SK-MEL-5 (cell line): ENCODE measurements at regions not wholly inside any gene's neighbourhood (a gene's known extent, or its start where the extent isn't known, plus 50 kb on each side); places are given as distances from the start of the nearest gene placed in this dataset.

Experiments
- DNase-seq: peaks from one replicate; pipeline ENCODE4 v3.0.0-alpha.2; 2016; ENCODE audit warnings: low read depth, low spot score
- in situ Hi-C: cut with HindIII; loops from 2 replicates; pipeline ENCODE4 v1.10.0; 2016; ENCODE audit warnings: low sequenced_read_pairs, high pct_unique_total_duplicates, low pct_unique_long_range_greater_than_20kb

DNA sequence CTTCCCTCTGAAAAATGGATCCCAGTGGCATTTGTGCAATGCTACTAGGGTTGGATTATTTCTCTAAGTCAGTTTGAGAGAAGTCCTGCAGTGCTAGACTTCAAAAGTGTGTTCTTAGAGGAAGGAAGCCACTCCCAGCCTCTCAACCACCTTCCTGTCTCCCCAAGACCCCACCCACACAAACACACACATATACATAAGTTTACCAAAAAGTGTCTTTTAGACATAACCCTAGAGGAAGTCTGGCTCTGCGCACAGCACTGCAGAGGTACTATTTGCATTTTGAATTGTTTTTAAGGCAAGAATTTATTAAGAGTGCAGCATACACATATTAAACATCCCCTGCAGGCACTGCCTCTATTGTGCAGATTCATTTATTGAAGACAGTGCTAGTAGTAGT, 127.3 kb downstream of the HHIPL2 start:
- in situ Hi-C loops: no loop called here
- no peak for DNase-seq

DNA sequence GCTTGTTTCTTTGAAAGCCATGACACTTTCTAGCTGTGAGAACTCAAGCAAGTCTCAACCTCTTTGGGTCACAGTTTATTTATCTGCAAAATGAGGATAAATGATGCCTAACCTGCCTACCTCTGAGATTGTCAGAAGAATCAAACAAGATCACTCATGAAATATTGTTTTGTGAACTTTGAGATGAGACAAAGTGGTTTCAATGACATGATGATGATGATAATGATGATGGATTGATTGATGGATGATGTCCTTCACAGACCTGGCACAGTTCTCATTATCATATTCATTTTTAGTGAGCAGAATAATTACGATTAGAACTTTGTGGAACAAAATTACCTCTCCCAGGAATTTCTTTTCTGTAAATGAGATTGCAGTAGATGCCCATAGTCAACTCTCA, 129.2 kb downstream of the HHIPL2 start:
- in situ Hi-C loops: no loop called here
- DNase-seq: no peak

DNA sequence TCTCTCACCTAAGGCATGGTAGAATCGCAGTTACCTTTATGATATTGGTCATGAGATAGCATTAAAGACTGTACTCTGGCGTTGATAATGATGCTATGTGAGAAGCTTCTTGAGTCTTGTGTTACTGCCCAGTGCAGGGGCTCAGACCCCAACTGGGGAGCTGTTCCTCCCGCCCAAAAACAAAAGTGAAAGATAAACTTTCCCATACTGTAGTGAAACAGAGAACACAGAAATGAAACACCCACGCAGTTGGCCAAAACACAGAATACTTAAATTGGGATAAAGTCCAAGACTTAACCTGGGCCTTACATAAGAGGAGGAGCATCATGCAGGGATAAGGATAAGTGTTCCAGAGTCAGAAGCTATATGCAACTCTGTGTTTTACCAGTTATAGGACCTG, 130.6 kb downstream of the HHIPL2 start:
- in situ Hi-C loops: no loop called here
- no peak for DNase-seq

DNA sequence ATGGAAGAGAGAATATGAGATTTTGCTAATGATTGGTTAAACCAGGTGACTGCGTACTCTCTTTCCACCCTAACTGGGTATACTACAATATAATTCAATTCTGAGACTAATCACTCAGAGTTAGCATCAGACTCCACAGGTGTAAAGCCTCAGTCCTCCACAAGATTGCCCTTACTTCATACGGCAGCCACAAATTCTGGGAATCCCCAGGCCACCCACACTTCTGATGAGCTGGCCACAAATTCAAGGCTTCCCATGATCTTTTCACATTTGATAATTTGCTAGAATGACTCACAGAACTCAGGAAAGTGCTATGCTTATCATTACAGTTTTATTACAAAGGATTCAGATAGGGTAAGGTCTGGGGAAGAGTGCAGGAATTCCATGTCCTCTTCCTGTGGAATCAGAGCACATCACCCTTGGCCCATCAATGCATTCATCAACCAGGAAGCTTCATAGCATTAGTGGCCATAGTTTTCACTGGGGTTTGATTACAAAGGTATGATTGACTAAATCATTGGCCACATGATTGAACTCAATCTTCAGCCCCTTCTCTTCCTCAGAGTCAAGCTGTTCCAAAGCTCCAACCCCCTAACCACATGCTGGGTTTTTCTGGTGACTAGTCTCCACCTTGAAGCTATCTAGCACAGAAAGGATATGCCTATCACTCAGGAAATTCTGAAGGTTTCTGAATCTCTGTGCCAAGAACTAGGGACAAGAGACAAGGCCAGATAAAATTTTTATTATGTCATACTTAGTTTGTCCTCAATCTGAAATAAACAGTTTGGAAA, 131.7 kb downstream of the HHIPL2 start:
- no peak for DNase-seq
- in situ Hi-C loops: no loop called here

DNA sequence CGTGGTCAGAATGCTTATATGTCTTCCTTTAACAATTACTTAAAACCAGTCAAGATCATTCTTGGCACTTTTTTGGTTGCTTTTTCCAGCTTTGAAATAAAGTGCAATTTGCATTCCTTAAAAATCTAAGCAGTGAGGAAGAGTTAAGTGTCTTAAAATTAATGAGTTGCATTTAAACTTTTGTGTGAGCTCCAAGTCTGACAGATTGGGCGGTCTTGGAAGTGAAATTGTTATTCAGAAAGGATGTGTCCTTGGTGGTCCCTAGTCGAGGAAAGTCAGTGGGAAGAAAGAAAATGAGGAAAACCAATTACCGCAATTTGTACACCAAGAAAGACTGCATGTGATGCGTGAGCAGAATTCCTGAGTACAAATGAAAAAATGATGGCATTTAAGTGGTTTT, 132.5 kb downstream of the HHIPL2 start:
- no peak for DNase-seq
- in situ Hi-C loops: no loop called here

DNA sequence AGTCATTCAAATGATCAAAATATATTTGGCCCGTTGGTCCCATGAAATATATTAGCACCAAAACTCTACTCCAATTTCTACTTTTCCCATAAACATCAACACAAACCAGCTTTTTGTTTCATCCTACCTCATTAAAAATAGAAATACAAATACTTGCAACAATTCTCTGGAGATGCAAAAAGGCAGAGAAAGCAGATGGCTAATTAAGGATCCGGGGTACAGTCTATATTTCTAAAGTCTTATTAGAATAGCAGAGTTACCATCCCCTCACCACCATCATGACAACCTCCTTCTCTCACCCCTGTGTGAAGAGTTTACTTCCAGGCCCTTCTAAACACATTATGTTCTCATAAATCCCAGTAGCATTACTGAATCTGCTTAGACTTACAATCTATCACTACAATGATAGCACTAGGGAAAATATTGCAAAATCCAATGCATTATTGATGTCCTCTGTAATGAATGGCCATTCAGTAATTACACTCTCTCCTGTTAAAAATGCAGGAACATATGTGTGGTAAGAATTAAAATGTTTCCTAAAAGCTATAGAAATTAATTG, 133.8 kb downstream of the HHIPL2 start:
- DNase-seq: no peak
- in situ Hi-C loops: no loop called here

DNA sequence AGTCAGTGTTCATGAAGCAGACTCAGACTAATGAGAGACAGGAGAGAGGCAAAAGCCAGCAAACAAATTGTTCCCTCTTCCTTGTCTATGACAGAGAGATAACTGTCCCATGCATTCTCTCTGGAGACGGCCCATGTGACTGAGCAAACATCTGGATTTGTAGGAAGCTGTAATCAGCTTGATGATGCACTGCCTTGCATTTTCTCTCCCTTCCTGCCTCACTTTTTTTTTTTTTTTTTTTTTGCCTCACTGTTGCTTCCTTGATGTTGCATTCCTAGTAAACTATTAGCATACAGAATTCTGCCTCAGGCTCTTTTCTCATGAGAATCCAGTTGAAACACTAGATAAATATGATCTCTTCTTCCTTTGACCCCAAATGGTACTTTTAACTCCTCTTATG, 134.5 kb downstream of the HHIPL2 start:
- no peak for DNase-seq
- in situ Hi-C loops: no loop called here

DNA sequence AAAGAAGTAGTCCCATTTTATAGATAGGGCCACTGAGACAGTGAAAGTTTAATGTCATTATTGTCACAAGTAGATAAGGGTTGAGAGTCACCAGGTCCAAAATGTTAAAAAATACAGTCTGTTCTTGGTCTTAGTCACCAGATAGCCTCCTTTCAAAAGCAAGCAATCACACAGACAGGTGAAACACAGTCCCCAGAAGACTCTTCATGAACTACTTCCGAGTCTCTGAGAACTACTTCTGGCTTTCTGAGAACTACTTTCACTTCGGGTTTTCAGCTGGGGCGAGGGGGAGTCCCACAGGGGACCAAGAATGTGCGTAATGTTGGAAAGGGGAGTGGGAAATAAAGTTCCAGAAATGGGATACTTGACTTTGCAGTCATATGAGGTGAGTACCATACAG, 143.2 kb downstream of the HHIPL2 start:
- DNase-seq: no peak
- in situ Hi-C loops: no loop called here

DNA sequence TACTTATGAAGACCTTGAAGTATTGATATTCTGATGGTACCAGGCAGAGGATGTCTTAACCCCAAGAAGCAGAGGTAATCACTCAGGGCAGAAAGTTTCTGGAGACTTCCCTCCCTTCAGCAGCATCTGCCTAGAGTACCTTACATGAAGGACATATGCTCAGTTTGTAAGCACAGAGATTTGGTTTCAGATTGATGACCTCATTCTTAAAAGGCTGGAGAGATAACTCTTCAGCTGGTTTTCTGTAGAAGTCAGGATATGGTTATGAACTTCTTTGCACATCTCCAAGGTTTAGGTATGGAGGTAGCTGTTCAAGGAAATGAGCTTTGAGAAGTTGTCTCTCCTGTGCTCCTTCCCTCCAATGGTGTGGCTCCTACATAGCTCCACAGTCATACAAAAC, 148.7 kb downstream of the HHIPL2 start:
- DNase-seq: no peak
- in situ Hi-C loops: no loop called here

DNA sequence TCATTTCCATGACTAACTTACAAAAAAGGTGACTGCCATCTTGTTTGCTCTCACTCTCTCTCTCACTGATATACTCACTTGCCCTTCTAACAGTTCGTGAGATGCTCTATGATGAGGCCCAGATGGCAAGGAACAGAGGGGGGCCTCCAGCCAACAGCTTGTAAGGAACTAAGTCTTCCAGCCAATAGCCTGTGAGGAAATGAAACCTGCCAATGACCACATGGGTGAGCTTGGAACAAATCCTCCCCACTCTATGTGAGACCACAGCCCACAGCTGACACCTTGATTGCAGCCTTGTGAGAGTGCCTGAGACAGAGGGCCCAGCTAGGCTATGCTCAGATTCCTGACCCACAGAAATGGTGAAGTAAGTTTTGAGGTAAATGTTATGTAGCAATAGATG, 153.7 kb downstream of the HHIPL2 start:
- in situ Hi-C loops: no loop called here
- DNase-seq: no peak

DNA sequence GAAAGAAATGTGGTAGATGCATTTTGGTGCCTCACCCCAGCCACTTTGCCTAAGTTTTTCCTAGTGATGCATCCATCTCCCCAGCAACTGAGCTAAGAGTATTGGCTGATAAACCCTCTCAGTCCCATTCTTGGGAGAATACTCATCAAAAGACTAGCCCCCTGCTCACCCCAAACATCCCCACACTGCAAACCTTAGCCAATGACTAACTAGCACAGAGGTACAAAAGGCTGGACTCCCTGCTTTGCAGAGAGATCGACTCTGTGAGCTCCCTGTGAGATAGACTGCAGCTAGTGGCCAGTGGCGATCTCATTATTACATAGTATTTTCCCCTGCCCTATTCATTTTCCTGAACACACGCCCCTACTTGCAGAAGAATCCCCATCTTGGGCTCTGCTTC, 155.3 kb downstream of the HHIPL2 start:
- in situ Hi-C loops: no loop called here

DNA sequence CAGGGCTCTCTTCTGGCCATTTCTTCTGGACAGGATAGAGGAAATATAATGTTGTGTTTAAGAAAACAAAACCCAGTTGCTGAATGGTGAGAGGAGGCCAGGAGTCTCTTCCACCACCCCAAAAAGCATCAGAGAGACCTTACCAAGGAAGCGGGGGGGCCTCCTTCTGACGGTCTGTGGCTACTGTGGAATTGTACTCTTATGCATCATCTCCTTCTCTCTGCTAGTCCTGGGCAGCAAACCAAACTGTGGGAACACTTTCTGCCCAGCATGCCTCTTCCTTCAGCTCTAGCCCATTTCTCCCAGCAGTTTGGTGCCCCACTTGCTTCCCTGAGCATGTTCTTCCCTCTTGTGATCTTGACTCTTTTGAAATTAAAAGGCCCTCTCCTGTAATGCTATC, 157.7 kb downstream of the HHIPL2 start:
- DNase-seq: no peak
- in situ Hi-C loops: no loop called here

More for the DNA sequence above, 155.3 kb downstream of the HHIPL2 start:
- no peak for DNase-seq

DNA sequence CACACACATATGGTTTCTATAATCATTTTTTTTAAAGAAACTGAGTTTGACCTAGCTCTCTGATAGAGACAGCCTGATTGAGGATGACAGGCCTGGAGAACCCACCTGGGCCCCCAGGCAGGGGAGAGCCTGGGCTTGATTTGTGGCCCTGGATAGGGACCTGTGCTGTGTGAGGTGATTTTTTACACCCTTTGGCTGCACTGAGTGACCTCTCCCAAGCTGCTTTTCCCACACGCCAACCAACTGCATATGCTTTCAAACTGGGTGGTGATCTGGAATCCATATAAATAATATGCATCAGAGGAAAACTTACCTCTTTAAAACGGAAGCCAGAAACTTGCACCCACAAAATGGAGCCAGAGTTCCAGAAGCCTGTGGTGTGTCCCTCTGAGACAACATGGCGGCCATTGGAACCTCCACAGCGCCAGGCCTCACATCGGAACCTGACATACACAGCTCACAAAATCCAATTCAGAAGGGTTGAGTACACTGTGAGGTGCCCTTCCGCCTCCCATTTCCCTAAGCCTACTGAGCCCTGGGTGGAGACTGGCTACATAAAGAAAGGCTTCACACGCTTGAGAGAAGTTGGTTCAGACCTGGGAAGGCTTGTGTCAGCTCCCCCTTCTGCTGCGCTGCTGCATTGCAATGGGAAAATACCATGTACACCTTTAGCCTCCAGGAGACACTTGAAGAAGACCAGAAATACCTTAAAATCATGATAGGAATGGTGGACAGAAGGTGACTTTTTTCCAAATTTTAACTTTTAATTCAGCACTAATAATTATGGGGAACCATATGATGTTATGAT, 160.7 kb downstream of the HHIPL2 start:
- in situ Hi-C loops: no loop called here
- DNase-seq: peak; percentile 78

DNA sequence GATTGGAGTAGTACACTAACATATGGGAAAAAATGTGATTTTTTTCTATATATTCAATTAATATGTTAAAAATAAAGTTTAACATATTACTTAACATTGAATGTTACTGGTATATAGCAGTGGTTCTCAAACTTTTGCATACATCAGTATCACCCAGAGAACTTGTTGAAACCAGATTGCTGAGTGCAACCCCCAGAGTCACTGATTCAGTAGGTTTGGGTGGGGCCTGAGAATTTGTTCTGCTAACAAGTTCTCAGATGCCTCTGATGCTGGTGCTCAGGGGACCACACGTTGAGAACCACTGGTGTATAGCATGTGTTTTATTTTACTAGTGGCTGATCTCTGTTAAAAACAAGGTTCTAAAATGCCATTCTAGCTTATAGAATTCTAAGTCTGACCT, 161.9 kb downstream of the HHIPL2 start:
- DNase-seq: no peak
- in situ Hi-C loops: no loop called here

DNA sequence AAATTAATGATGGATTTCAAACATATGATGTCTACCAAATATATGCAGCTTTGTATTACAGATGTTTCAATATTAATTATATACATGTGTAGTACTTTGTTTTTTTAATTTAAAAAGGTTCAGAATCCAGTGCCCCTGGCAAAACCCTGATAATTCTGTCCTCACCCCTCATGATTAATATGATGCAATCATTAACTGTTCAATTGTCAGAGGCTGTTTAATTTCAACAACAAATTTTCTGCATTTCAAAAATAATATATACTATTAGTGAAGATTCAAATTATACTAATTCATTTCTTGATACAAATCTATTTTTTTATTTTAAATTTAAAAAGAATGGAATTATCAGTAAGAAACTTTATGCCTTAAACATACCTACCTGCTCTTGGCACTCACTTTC, 162.6 kb downstream of the HHIPL2 start:
- no peak for DNase-seq
- in situ Hi-C loops: no loop called here

DNA sequence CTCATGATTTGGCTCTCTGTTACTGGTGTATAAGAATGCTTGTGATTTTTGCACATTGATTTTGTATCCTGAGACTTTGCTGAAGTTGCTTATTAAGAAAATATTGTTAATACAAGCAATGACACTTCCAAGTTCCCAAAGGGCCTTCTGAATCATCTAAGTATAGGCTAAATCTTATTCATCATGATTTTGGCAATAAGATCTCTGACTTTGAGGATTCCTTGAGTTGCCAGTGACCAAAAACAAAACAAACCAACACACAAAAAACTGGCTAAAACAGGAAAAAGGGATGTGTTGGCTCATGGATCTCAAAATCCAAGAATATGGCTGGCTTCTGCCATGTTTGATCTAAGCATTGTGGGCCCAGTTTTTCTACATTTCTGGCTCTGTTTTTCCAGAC, 163.4 kb downstream of the HHIPL2 start:
- in situ Hi-C loops: no loop called here
- no peak for DNase-seq

DNA sequence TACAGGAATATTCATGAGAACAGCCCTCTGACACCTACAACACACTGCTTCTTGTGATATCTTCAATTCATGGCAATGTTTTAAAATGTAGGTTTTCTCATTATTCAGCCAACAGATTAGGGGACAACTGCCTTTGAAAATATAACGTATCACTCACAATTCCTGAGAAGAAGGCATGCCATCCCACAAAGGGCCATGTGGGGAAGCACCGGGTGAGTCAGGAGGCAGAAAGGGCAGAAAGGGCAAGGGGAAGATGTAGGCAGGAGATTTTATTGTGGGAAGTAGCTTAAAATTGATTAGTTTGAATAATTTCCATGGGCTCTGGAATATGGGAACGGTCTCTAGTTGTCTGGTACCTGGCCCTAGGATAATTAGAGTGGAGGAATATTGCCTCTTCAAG, 165.7 kb downstream of the HHIPL2 start:
- no peak for DNase-seq
- in situ Hi-C loops: no loop called here

DNA sequence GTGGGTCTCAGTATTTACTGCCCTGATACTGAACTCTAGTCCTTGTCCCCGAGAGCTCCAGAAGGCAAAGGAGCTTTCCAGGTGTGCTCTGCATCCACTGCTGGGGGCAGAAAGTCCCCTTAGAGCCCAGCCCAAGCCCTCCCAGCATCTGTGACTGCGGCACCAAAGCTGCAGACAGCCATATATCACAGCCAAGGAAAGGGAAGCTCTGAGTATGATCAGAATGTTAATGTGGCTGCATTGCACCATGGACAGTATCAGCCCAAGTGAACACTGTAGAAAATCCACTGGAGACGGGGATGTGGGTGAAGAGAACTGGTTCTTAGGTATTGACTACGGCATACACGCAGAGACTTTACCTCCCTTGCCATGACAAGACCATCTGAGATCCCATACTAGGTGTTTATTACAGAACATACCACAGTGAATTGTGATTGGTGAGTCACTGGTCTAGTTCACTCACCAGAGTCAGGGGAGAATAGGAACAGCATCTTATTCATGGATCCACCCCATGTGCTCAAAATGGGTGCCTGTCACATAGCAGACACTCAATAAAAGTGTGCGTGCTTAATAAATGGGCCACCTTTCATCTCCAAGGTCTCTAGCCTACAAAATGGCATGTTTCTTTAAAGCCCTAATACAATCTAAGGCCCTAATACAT, 170.3 kb downstream of the HHIPL2 start:
- in situ Hi-C loops: no loop called here
- DNase-seq: no peak
